ENCODE measurements at regions not wholly inside any gene's neighbourhood (a gene's known extent, or its start where the extent isn't known, plus 50 kb on each side); places are given as distances from the start of the nearest gene placed in this dataset.

DNA sequence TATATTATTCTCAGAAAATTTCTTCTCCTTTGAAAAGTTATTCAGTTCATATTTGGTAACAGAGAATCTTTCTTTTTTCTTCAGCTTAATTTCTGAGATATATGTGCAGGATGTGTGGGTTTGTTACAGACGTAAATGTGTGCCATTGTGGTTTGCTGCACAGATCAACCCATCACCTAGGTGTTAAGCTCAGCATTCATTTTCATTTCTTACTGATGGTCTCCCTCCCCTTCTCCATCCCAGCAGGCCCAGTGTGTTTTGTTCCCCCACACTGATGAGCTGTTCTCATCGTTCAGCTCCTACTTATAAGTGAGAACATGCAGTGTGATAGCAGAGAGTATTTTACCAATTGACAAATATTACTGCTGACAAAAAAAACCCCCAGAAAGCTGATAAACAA, 330.0 kb upstream of the CHD1 start:
- H3K9me3 ChIP-seq = no peaks in the 10 kb centered on the region
- TF ChIP-seq CTCF (IDR thresholded peaks at IDR 0.05; ENCODE audit: low read depth, low read length) = no peak
- H3K4me1 ChIP-seq = no peaks in the 10 kb centered on the region; the same call in 1 of the 2 replicates
- H3K36me3 ChIP-seq = no peaks in the 10 kb centered on the region
- H3K4me3 ChIP-seq (ENCODE audit: low read depth, low read length) = no peak overlapping the region
- DNase-seq = no peak
- no peaks in the 10 kb centered on the region for H3K27me3 ChIP-seq

GRCh38 chr5:99248066-99248465, 319.3 kb upstream of the CHD1 start:
- Histone ChIP-seq H3K4me3 (ENCODE audit: low read depth, low read length) (no peak overlapping the region), H3K36me3 (no peaks in the 10 kb centered on the region)
- DNase-seq = no peak

GRCh38 chr5:99247346-99247745, 318.5 kb upstream of the CHD1 start:
- Histone ChIP-seq H3K9me3 (no peaks in the 10 kb centered on the region), H3K36me3 (no peaks in the 10 kb centered on the region), H3K4me1 (no peaks in the 10 kb centered on the region), H3K4me3 (ENCODE audit: low read depth, low read length) (no peak overlapping the region), H3K27me3 (no peaks in the 10 kb centered on the region)
- no peak for TF ChIP-seq CTCF (IDR thresholded peaks at IDR 0.05; ENCODE audit: low read depth, low read length)
- no peak for DNase-seq

More at GRCh38 chr5:99248066-99248465, 319.3 kb upstream of the CHD1 start:
- Histone ChIP-seq H3K27me3 (no peaks in the 10 kb centered on the region), H3K4me1 (no peaks in the 10 kb centered on the region), H3K9me3 (no peaks in the 10 kb centered on the region)
- no peak for TF ChIP-seq CTCF (IDR thresholded peaks at IDR 0.05; ENCODE audit: low read depth, low read length)

GRCh38 chr5:99243111-99243510, 314.3 kb upstream of the CHD1 start:
- Histone ChIP-seq H3K4me3 (ENCODE audit: low read depth, low read length) (no peak overlapping the region), H3K36me3 (no peaks in the 10 kb centered on the region), H3K9me3 (no peaks in the 10 kb centered on the region), H3K27me3 (no peaks in the 10 kb centered on the region), H3K4me1 (no peaks in the 10 kb centered on the region; the same call in 1 of the 2 replicates)
- no peak for DNase-seq
- TF ChIP-seq CTCF (IDR thresholded peaks at IDR 0.05; ENCODE audit: low read depth, low read length) = no peak

DNA sequence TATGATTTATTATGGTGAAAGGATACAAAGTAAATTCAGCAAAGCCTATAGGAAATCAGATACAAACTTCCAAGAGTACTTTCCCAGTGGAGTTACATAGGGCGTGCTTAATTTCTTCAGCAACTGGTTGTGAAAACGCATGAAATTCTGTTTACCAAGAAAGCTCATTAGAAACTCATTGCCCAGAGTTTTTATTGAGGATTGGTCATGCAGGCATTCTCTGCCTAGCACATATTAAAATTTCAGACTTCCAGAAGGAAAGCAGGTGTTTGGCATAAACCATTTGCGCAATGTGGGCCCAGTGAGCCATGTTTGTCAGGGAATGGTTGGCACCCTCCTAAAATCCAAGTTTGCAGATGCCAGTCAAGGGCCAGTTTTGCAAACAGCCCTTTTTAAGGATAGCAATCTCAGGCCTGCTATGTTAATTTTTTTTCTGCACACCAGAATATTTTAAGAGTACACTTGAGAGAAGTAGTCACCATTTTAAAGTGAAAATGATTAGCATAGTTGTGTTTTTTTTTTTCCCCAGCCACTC, 311.1 kb upstream of the CHD1 start:
- H3K9me3 ChIP-seq = no peaks in the 10 kb centered on the region
- H3K36me3 ChIP-seq = no peaks in the 10 kb centered on the region
- H3K27me3 ChIP-seq = no peaks in the 10 kb centered on the region
- H3K4me1 ChIP-seq = no peaks in the 10 kb centered on the region; the same call in 1 of the 2 replicates
- no peak overlapping the region for H3K4me3 ChIP-seq (ENCODE audit: low read depth, low read length)
- DNase-seq = no peak
- no peak for TF ChIP-seq CTCF (IDR thresholded peaks at IDR 0.05; ENCODE audit: low read depth, low read length)

GRCh38 chr5:99191206-99191745, 262.5 kb upstream of the CHD1 start:
- Histone ChIP-seq H3K4me1 (no peaks in the 10 kb centered on the region; the same call in 1 of the 2 replicates), H3K4me3 (ENCODE audit: low read depth, low read length) (no peak overlapping the region), H3K27me3 (no peaks in the 10 kb centered on the region), H3K36me3 (no peaks in the 10 kb centered on the region), H3K9me3 (no peaks in the 10 kb centered on the region)
- no peak for DNase-seq
- no peak for TF ChIP-seq CTCF (IDR thresholded peaks at IDR 0.05; ENCODE audit: low read depth, low read length)
